ENCODE measurements at regions not wholly inside any gene's neighbourhood (a gene's known extent, or its start where the extent isn't known, plus 50 kb on each side); places are given as distances from the start of the nearest gene placed in this dataset.
A peak's percentile ranks its signal among the peaks of the same experiment; 100 is the strongest.

- peaks cover 0 to 9% (median 0%) of the 10 kb centered on the region in 11 experiments; a peak in 5 of 22 replicates for H3K27me3 ChIP-seq
- no peak overlapping the region for H3K4me3 ChIP-seq
- H3K9ac ChIP-seq: no peak overlapping the region
- H3K4me1 ChIP-seq: peaks cover 0 to 34% (median 26%) of the 10 kb centered on the region in 10 experiments; a peak in 17 of 20 replicates
- no peak for TF ChIP-seq Cebpa-rat (IDR thresholded peaks at IDR 0.05)
- H3K27ac ChIP-seq: no peak overlapping the region
- H3K4me2 ChIP-seq: peak overlapping the region in 3 of 11 experiments; percentile 2 to 36 (median 24); a peak in 4 of 22 replicates
- no peaks in the 10 kb centered on the region for H3K36me3 ChIP-seq
- peaks cover 0 to 12% (median 0%) of the 10 kb centered on the region in 11 experiments; a peak in 3 of 22 replicates for H4K20me1 ChIP-seq
- no peaks in the 10 kb centered on the region for H3K9me3 ChIP-seq (replicated peaks in 1 of 11)
These were observed 123.9 kb upstream of the LHX1 start for GRCh38 chr17:36813357-36813756.

- Histone ChIP-seq H3K27ac (no peak overlapping the region), H3K4me3 (no peak overlapping the region), H3K4me2 (no peak overlapping the region), H3K9ac (no peak overlapping the region), H3K27me3 (peaks cover 0 to 6% (median 0%) of the 10 kb centered on the region in 11 experiments; a peak in 2 of 22 replicates), H3K36me3 (no peaks in the 10 kb centered on the region), H3K9me3 (replicated peaks in 1 of 11) (no peaks in the 10 kb centered on the region), H4K20me1 (peaks cover 0 to 12% (median 0%) of the 10 kb centered on the region in 11 experiments; a peak in 2 of 22 replicates), H3K4me1 (peaks cover 0 to 34% (median 26%) of the 10 kb centered on the region in 10 experiments; a peak in 17 of 20 replicates)
- TF ChIP-seq Cebpa-rat (IDR thresholded peaks at IDR 0.05): no peak
These were observed 123.2 kb upstream of the LHX1 start for GRCh38 chr17:36813957-36814563.

- Histone ChIP-seq H3K9ac (no peak overlapping the region), H3K4me2 (no peak overlapping the region), H3K27me3 (peaks cover 0 to 6% (median 0%) of the 10 kb centered on the region in 11 experiments; a peak in 2 of 22 replicates), H3K27ac (no peak overlapping the region), H3K4me3 (no peak overlapping the region), H3K36me3 (no peaks in the 10 kb centered on the region), H3K4me1 (peaks cover 0 to 34% (median 26%) of the 10 kb centered on the region in 10 experiments; a peak in 17 of 20 replicates), H4K20me1 (peaks cover 0 to 12% (median 0%) of the 10 kb centered on the region in 11 experiments; a peak in 2 of 22 replicates), H3K9me3 (replicated peaks in 1 of 11) (no peaks in the 10 kb centered on the region)
- TF ChIP-seq Cebpa-rat (IDR thresholded peaks at IDR 0.05): no peak
These were observed 122.3 kb upstream of the LHX1 start for GRCh38 chr17:36814958-36815357.

GRCh38 chr17:36816214-36816906 lies 120.9 kb upstream of the LHX1 start:
- H3K36me3 ChIP-seq: no peaks in the 10 kb centered on the region
- no peak overlapping the region for H3K27ac ChIP-seq
- no peak overlapping the region for H3K4me2 ChIP-seq
- no peak overlapping the region for H3K9ac ChIP-seq
- no peak overlapping the region for H3K4me3 ChIP-seq
- H3K27me3 ChIP-seq: peaks cover 0 to 6% (median 0%) of the 10 kb centered on the region in 11 experiments; a peak in 2 of 22 replicates
- H4K20me1 ChIP-seq: peaks cover 0 to 12% (median 0%) of the 10 kb centered on the region in 11 experiments; a peak in 2 of 22 replicates
- no peaks in the 10 kb centered on the region for H3K9me3 ChIP-seq (replicated peaks in 1 of 11)
- peaks cover 0 to 24% (median 19%) of the 10 kb centered on the region in 10 experiments; a peak in 17 of 20 replicates for H3K4me1 ChIP-seq
- no peak for TF ChIP-seq Cebpa-rat (IDR thresholded peaks at IDR 0.05)

GRCh38 chr17:36816907-36817288 lies 120.4 kb upstream of the LHX1 start:
- Histone ChIP-seq H3K9me3 (replicated peaks in 1 of 11) (no peaks in the 10 kb centered on the region), H3K4me2 (peak overlapping the region in 8 of 11 experiments; percentile 43 to 70 (median 58); a peak in 13 of 22 replicates), H4K20me1 (peaks cover 0 to 12% (median 0%) of the 10 kb centered on the region in 11 experiments; a peak in 2 of 22 replicates), H3K27ac (no peak overlapping the region), H3K27me3 (peaks cover 0 to 6% (median 0%) of the 10 kb centered on the region in 11 experiments; a peak in 2 of 22 replicates), H3K36me3 (no peaks in the 10 kb centered on the region), H3K9ac (no peak overlapping the region), H3K4me3 (no peak overlapping the region), H3K4me1 (peaks cover 0 to 23% (median 18%) of the 10 kb centered on the region in 10 experiments; a peak in 17 of 20 replicates)
- TF ChIP-seq Cebpa-rat (IDR thresholded peaks at IDR 0.05): no peak

GRCh38 chr17:36817483-36818048 lies 119.7 kb upstream of the LHX1 start:
- TF ChIP-seq Cebpa-rat (IDR thresholded peaks at IDR 0.05): no peak
- peaks cover 0 to 12% (median 0%) of the 10 kb centered on the region in 11 experiments; a peak in 2 of 22 replicates for H4K20me1 ChIP-seq
- no peak overlapping the region for H3K9ac ChIP-seq
- H3K27ac ChIP-seq: no peak overlapping the region
- H3K4me2 ChIP-seq: peak overlapping the region in 8 of 11 experiments; percentile 43 to 70 (median 58); a peak in 18 of 22 replicates
- H3K9me3 ChIP-seq (replicated peaks in 1 of 11): no peaks in the 10 kb centered on the region
- no peak overlapping the region for H3K4me3 ChIP-seq
- H3K27me3 ChIP-seq: peaks cover 0 to 5% (median 0%) of the 10 kb centered on the region in 11 experiments; a peak in 2 of 22 replicates
- H3K36me3 ChIP-seq: no peaks in the 10 kb centered on the region
- peaks cover 0 to 22% (median 18%) of the 10 kb centered on the region in 10 experiments; a peak in 17 of 20 replicates for H3K4me1 ChIP-seq

GRCh38 chr17:36818134-36818825 lies 119.0 kb upstream of the LHX1 start:
- no peaks in the 10 kb centered on the region for H3K36me3 ChIP-seq
- peaks cover 0 to 7% (median 0%) of the 10 kb centered on the region in 11 experiments; a peak in 2 of 22 replicates for H4K20me1 ChIP-seq
- no peaks in the 10 kb centered on the region for H3K9me3 ChIP-seq (replicated peaks in 1 of 11)
- peaks cover under 1 to 17% (median 15%) of the 10 kb centered on the region in 10 experiments; a peak in 16 of 20 replicates for H3K4me1 ChIP-seq
- no peak overlapping the region for H3K9ac ChIP-seq
- TF ChIP-seq Cebpa-rat (IDR thresholded peaks at IDR 0.05): no peak
- peak overlapping the region in 8 of 11 experiments; percentile 43 to 70 (median 58); a peak in 14 of 22 replicates for H3K4me2 ChIP-seq
- H3K27ac ChIP-seq: no peak overlapping the region
- no peak overlapping the region for H3K4me3 ChIP-seq
- H3K27me3 ChIP-seq: 0 out of 22 replicates have a peak, but pooled peaks cover 0 to under 1% (median 0%) of the 10 kb centered on the region in 11 experiments
